ENCODE measurements at regions not wholly inside any gene's neighbourhood (a gene's known extent, or its start where the extent isn't known, plus 50 kb on each side); places are given as distances from the start of the nearest gene placed in this dataset.

- Histone ChIP-seq H3K27me3 (no peaks in the 10 kb centered on the region), H3K4me1 (peaks cover 14% of the 10 kb centered on the region), H3K4me3 (no peak overlapping the region), H3K27ac (no peak overlapping the region), H3K36me3 (no peaks in the 10 kb centered on the region), H3K9me3 (peaks cover 6% of the 10 kb centered on the region)
- no peak for TF ChIP-seq CTCF (IDR thresholded peaks at IDR 0.05)
- intact Hi-C loops (cut with DNase I) = no loop called here
- DNase-seq = no peak
- ATAC-seq = no peak
Measured at GRCh38 chr5:56588131-56588487, 227.2 kb upstream of the MAP3K1 start.

GRCh38 chr5:56587381-56588130 is 227.8 kb upstream of the MAP3K1 start:
- intact Hi-C loops (cut with DNase I) = no loop called here
- no peak overlapping the region for H3K4me3 ChIP-seq
- peaks cover 6% of the 10 kb centered on the region for H3K9me3 ChIP-seq
- H3K27ac ChIP-seq = no peak overlapping the region
- DNase-seq = no peak
- ATAC-seq = no peak
- no peaks in the 10 kb centered on the region for H3K36me3 ChIP-seq
- peaks cover 14% of the 10 kb centered on the region for H3K4me1 ChIP-seq
- H3K27me3 ChIP-seq = no peaks in the 10 kb centered on the region
- no peak for TF ChIP-seq CTCF (IDR thresholded peaks at IDR 0.05)

- no peaks in the 10 kb centered on the region for H3K27me3 ChIP-seq
- ATAC-seq (peak; percentile 52), DNase-seq (no peak)
- no peaks in the 10 kb centered on the region for H3K36me3 ChIP-seq
- peaks cover 6% of the 10 kb centered on the region for H3K9me3 ChIP-seq
- H3K4me3 ChIP-seq = no peak overlapping the region
- peaks cover 14% of the 10 kb centered on the region for H3K4me1 ChIP-seq
- intact Hi-C loops (cut with DNase I) = no loop called here
- TF ChIP-seq CTCF (IDR thresholded peaks at IDR 0.05) = no peak
- no peak overlapping the region for H3K27ac ChIP-seq
Measured at GRCh38 chr5:56585999-56586691, 229.2 kb upstream of the MAP3K1 start.

- Histone ChIP-seq H3K36me3 (no peaks in the 10 kb centered on the region), H3K4me1 (peaks cover 14% of the 10 kb centered on the region), H3K9me3 (peaks cover 6% of the 10 kb centered on the region), H3K27me3 (no peaks in the 10 kb centered on the region), H3K27ac (no peak overlapping the region), H3K4me3 (no peak overlapping the region)
- DNase-seq (no peak), ATAC-seq (no peak)
- TF ChIP-seq CTCF (IDR thresholded peaks at IDR 0.05) = no peak
- intact Hi-C loops (cut with DNase I) = no loop called here
Measured at GRCh38 chr5:56585461-56585860, 229.9 kb upstream of the MAP3K1 start.

- no peak for ATAC-seq
- TF ChIP-seq CTCF (IDR thresholded peaks at IDR 0.05) = no peak
- intact Hi-C loops (cut with DNase I) = no loop called here
Measured at GRCh38 chr5:56581426-56581825, 233.9 kb upstream of the MAP3K1 start.

More at GRCh38 chr5:56581426-56581825, 233.9 kb upstream of the MAP3K1 start:
- H3K27ac ChIP-seq = no peak overlapping the region
- peaks cover 6% of the 10 kb centered on the region for H3K9me3 ChIP-seq
- peaks cover 12% of the 10 kb centered on the region for H3K4me1 ChIP-seq
- no peak overlapping the region for H3K4me3 ChIP-seq
- H3K27me3 ChIP-seq = no peaks in the 10 kb centered on the region
- no peak for DNase-seq
- H3K36me3 ChIP-seq = no peaks in the 10 kb centered on the region

All from upper lobe of right lung (tissue), 1 donor.